AG10803 (cell line): ENCODE measurements at regions not wholly inside any gene's neighbourhood (a gene's known extent, or its start where the extent isn't known, plus 50 kb on each side); places are given as distances from the start of the nearest gene placed in this dataset.

ENCODE experiments used
- DNase-seq: peaks from one replicate; pipeline ENCODE4 v3.0.0; 2010; ENCODE audit warnings: low read depth
- H3K4me3 ChIP-seq: 2 replicates; pipeline ENCODE4 v1.5.1; 2011; ENCODE audit warnings: mild to moderate bottlenecking, low read length, control low read depth
- CTCF ChIP-seq: conservative IDR thresholded peaks from 2 replicates; pipeline ENCODE4 v1.5.1; 2011; ENCODE audit warnings: mild to moderate bottlenecking, low read length, control low read depth, inconsistent platforms

- no peak overlapping the region for H3K4me3 ChIP-seq
- DNase-seq = no peak
- no peak for TF ChIP-seq CTCF
Observed at GRCh38 chr2:30031184-30031583, 109.8 kb upstream of the ALK start.

- TF ChIP-seq CTCF = no peak
- H3K4me3 ChIP-seq = no peak overlapping the region
- DNase-seq = no peak
Observed at GRCh38 chr2:30034052-30034775, 112.6 kb upstream of the YPEL5 start.

GRCh38 chr2:30037016-30037415 is 109.8 kb upstream of the YPEL5 start:
- H3K4me3 ChIP-seq = no peak overlapping the region
- no peak for TF ChIP-seq CTCF
- no peak for DNase-seq

GRCh38 chr2:30038419-30038818 is 108.4 kb upstream of the YPEL5 start:
- DNase-seq = no peak
- TF ChIP-seq CTCF = no peak
- no peak overlapping the region for H3K4me3 ChIP-seq

- no peak for TF ChIP-seq CTCF
- no peak for DNase-seq
- H3K4me3 ChIP-seq = no peak overlapping the region
Observed at GRCh38 chr2:30039101-30039500, 107.7 kb upstream of the YPEL5 start.

GRCh38 chr2:30040147-30040546 is 106.7 kb upstream of the YPEL5 start:
- TF ChIP-seq CTCF = no peak
- no peak for DNase-seq
- no peak overlapping the region for H3K4me3 ChIP-seq

- no peak overlapping the region for H3K4me3 ChIP-seq
- no peak for DNase-seq
- TF ChIP-seq CTCF = no peak
Observed at GRCh38 chr2:30041884-30042283, 104.9 kb upstream of the YPEL5 start.
